Fibroblast of skin of right biceps (primary cell): ENCODE measurements at regions not wholly inside any gene's neighbourhood (a gene's known extent, or its start where the extent isn't known, plus 50 kb on each side); places are given as distances from the start of the nearest gene placed in this dataset.
A peak's percentile ranks its signal among the peaks of the same experiment; 100 is the strongest.

Experiments
- DNase-seq: peaks from one replicate; pipeline ENCODE4 v3.0.0-alpha.2; 2013

- no peak for DNase-seq
Observed at GRCh38 chr13:73482556-73482955, 423.8 kb downstream of the KLF5 start.

GRCh38 chr13:73481886-73482445 lies 423.2 kb downstream of the KLF5 start:
- DNase-seq: no peak

- DNase-seq: no peak
Observed at GRCh38 chr13:73480779-73481559, 422.2 kb downstream of the KLF5 start.

GRCh38 chr13:73479856-73480255 lies 421.1 kb downstream of the KLF5 start:
- DNase-seq: no peak

GRCh38 chr13:73479351-73479750 lies 420.5 kb downstream of the KLF5 start:
- no peak for DNase-seq

- DNase-seq: no peak
Observed at GRCh38 chr13:73477441-73477840, 418.6 kb downstream of the KLF5 start.

- DNase-seq: no peak
Observed at GRCh38 chr13:73473016-73473415, 414.2 kb downstream of the KLF5 start.

- peak; percentile 10 for DNase-seq
Observed at GRCh38 chr13:73467125-73467524, 408.3 kb downstream of the KLF5 start.

GRCh38 chr13:73466561-73466960 lies 407.8 kb downstream of the KLF5 start:
- DNase-seq: no peak

GRCh38 chr13:73465617-73465971 lies 406.8 kb downstream of the KLF5 start:
- peak; percentile 73 for DNase-seq

- DNase-seq: peak; percentile 1
Observed at GRCh38 chr13:73464758-73465616, 406.2 kb downstream of the KLF5 start.

GRCh38 chr13:73462241-73462640 lies 403.4 kb downstream of the KLF5 start:
- DNase-seq: no peak

- no peak for DNase-seq
Observed at GRCh38 chr13:73451221-73452029, 392.6 kb downstream of the KLF5 start.

- DNase-seq: no peak
Observed at GRCh38 chr13:73450583-73450982, 391.8 kb downstream of the KLF5 start.

GRCh38 chr13:73449252-73449651 lies 390.4 kb downstream of the KLF5 start:
- DNase-seq: no peak

GRCh38 chr13:73440296-73440895 lies 381.6 kb downstream of the KLF5 start:
- peak; percentile 31 for DNase-seq

GRCh38 chr13:73433890-73434289 lies 375.1 kb downstream of the KLF5 start:
- no peak for DNase-seq

- DNase-seq: no peak
Observed at GRCh38 chr13:73433458-73433857, 374.7 kb downstream of the KLF5 start.

GRCh38 chr13:73429701-73430100 lies 370.9 kb downstream of the KLF5 start:
- peak; percentile 8 for DNase-seq

GRCh38 chr13:73428706-73429105 lies 369.9 kb downstream of the KLF5 start:
- DNase-seq: no peak

GRCh38 chr13:73428137-73428536 lies 369.3 kb downstream of the KLF5 start:
- peak; percentile 60 for DNase-seq

GRCh38 chr13:73422973-73423372 lies 364.2 kb downstream of the KLF5 start:
- no peak for DNase-seq
